Renal cortical epithelial cell (primary cell): ENCODE measurements at regions not wholly inside any gene's neighbourhood (a gene's known extent, or its start where the extent isn't known, plus 50 kb on each side); places are given as distances from the start of the nearest gene placed in this dataset.
"Not testable (repeated sequence)": the region's sequence is repeated elsewhere in the genome, so short reads cannot be mapped to it uniquely, and the experiment has no call there.

Experiments used
- DNase-seq: peaks from one replicate; pipeline ENCODE4 v3.0.0-alpha.2; 2011; ENCODE audit warnings: low read depth

DNA sequence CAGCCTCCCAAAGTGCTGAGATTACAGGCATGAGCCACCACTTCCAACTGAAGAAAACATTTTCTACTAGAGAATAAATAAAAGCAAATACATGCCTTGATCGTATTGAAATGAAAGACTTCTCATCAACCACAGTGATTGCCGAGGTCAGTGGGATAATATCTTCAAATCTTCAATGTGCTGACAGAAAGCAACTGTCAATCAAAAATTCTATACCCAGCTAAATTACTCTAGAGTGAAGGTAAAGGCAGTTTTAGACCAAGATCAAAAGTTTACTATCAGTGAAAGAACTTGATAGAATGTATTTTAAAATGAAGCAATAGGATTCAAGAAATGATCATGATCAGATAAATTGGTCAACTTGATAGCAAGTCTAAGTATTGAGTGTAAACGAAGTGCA is 130.6 kb downstream of the BRD1 start:
- DNase-seq: no peak

DNA sequence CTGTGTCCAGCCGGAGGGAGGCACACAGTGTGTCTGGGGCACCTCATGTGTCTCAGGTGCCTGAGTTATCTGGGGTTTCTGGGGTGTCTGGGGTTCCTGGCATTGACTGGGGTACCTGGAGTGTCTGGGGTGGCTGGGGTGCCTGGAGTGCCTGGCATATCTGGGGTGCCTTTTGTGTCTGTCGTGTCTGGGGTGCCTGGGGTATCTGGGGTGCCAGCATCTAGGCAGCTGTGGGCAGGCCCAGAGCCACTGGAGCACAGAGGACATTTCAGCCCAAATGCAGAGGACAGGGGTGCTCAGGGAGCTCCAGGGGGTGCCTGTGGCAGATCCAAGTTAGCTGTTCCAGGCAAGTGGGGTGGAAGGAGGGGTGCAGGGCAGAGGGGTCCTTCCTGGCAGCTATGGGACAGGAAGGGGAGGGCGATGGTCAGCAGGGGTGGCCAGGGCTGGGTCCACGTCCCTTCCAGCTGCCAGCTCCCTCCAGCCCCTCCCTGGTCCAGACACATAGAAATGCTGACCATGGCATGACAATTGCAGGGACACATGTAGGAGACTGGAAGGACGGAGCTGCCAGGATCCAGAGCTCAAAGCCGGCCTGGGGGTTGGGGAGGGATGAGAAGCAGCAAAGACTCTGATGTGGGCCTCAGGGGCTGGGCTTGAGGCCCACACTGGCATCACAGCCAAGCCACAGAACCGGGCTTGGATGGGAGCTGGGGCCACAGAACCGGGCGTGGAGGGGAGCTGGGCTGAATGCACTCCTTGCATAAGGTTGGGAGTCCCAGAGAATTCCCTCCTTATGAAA is 133.0 kb downstream of the BRD1 start:
- DNase-seq: no peak

GRCh38 chr22:49693848-49694247 is 133.8 kb downstream of the BRD1 start:
- DNase-seq: no peak

- no peak for DNase-seq
Measured at GRCh38 chr22:49693416-49693815, 134.3 kb downstream of the BRD1 start.

GRCh38 chr22:49692499-49693225 is 135.0 kb downstream of the BRD1 start:
- DNase-seq: no peak

DNA sequence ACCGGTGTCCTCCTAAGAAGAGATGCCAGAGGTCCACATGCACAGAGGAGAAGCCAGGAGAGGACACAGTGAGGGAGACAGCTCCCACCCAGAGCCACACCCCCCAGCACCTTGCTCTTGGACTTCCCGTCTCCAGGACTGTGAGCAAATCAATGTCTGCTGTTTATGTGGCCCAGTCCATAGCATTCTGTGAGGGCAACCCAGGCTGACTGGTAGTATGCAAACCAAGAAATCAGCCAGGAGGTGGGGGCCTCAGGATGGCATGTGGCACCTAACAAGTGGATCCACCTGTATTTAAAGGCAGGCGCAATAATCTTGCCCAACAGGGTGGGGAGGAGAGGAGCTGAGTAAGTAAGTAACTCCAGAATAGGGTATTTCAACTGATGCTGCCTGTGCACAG is 136.4 kb downstream of the BRD1 start:
- no peak for DNase-seq

DNA sequence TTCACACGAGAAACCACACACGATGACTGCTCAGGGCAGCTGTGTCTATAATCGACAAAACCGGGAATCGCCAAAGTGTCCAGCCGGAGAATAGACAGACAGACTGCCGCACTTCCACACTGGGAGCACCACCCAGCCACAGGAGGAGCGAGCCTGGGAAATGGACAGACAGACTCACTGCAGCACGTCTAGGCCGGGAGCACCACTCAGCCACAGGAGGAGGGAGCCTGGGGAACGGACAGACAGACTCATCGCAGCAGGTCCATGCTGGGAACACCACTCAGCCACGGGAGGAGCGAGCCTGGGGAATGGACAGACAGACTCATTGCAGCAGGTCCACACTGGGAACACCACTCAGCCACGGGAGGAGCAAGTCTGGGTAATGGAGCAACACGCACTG is 137.2 kb downstream of the BRD1 start:
- DNase-seq: no peak

DNA sequence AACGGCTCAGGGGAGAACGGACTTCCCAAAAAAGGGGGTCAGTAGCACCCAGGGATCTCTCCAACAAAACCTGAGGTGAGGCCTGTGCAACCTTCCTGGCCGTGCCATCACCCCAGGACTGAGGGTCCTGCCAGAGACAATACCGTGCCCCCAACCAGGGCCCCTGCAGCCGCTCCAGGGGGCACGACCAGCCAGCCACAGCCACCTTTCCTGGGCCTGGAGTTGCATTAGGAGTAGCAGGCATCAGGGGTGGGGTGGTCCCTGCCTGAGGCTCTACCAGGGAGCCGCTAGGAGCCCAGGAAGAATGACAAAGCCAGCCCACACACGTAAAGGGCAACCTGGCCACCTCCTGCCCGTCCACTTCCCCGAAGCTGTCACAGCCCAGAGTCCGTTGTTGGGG is 137.8 kb downstream of the BRD1 start:
- no peak for DNase-seq

DNA sequence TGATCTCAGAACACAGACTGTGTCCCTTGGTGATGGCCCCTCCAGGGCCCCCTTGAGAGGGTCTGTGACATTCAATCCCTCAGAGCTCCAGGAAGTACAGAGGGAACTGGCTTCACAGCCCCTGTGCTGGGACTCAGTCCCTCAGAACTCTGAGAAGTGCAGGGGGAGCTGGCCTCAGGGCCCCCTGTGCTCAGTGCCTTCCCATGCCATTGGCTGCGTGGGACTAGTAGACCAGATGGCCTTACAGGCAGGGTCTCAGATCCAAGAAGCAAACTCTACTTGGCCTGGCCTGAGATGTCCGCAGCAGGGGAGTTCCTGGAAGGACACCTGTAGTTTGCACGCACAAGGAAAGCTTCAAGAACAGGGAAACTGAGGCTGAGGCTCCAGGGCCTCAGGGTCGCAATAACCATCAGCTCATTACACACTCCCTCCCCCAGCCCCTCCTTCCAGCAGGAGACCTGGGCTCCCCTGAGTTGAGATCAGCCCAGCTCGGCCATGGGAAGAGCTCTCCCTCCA is 138.4 kb downstream of the BRD1 start:
- no peak for DNase-seq

DNA sequence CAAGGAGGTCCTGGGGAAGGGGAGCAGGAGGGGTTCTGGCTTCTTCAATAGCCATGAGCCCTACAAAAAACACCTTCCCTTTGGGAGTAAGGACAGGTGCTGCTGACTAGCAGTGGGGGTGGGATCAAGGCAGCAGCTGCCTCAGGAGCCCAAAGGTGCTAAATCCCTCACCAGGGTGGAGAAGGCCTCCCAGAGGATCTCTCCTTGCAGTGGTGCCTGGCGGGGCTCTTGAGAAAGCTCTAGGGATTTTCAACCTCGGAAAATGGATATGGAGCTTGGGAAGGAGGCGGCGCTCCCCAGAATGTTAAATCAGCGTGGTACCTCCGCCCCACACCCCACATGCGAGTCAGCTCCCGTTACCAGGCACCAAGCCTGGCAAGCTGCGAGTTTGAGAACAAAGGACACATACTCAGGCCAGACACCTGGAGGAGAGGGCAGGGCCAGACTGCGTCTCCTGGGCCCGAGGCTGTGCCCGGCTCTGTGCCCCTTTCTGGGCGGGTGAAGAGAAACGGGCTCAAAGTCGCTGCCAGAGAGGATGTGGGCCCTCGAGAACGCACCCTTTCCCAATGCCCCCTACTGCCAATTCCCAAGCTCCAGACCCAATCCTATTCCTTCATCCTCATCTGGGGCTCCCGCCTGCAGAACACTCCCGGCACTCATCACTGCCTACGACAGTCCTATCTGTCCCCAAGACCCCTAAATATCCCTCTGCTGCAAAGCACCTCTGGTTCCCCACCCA is 139.0 kb downstream of the BRD1 start:
- no peak for DNase-seq

- no peak for DNase-seq
Measured at GRCh38 chr22:49687786-49688515, 139.7 kb downstream of the BRD1 start.

DNA sequence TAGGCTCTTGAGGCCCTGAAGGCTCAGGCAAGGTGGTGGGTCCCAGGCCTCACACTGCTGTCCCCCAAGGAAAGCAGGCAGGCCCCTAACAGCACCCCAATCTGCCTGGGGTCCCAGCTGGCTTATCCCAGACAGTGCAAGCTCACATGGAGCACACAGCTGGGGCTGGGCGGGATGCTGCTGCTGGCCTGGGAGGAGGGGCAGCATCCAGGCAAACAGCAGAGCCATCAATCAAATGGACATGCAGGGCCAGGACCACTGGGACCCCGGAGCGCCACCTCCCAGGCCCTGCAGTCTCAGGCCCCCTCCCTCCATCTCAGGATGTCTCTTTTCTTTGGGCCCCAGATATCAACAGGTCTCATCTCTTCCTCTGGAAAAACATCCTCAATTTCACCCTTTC is 140.3 kb downstream of the BRD1 start:
- no peak for DNase-seq

GRCh38 chr22:49686495-49687219 is 141.0 kb downstream of the BRD1 start:
- no peak for DNase-seq

DNA sequence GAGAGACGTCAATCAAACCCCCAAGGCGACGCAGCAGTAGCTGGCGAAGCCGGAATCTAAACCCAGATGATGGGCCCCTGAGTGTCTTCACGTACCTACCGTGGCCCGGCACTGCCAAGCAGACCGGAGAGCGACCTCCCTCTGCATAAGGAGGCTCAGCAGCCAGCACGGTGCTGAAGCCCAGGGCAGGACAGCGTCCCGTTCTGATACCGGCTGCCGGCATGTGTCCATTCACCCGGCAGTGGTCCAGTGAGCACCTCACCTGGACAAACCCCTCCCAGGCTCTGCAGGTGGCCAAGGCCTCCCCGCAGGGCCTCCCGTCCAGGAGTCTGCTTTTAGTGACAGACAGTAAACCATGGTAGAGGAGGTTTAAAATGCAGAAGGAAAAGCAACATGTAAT is 142.0 kb downstream of the BRD1 start:
- DNase-seq: no peak

GRCh38 chr22:49685116-49685515 is 142.6 kb downstream of the BRD1 start:
- DNase-seq: no peak

GRCh38 chr22:49683032-49683431 is 144.6 kb downstream of the BRD1 start:
- no peak for DNase-seq

GRCh38 chr22:49680819-49681218 is 146.9 kb downstream of the BRD1 start:
- DNase-seq: not testable (repeated sequence)

DNA sequence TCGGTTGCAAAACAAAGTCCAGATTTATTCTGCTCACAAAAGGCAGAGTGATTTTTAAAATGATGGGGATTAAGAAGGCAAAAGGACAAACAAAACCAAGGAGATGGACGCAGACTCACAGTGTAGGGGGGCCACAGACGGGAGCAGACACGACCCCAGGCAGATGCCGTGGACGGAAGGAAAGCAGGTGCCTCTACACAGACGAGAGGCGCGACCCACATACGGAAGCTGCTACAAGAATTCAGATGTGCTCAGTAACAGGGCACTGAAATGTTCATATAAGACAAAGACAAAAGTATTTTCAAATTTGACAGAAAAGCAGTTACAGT is 148.9 kb downstream of the BRD1 start:
- no peak for DNase-seq

GRCh38 chr22:49678137-49678841 is 149.4 kb downstream of the BRD1 start:
- no peak for DNase-seq

- no peak for DNase-seq
Measured at GRCh38 chr22:49677495-49677889, 150.2 kb downstream of the BRD1 start.
